ENCODE measurements at regions not wholly inside any gene's neighbourhood (a gene's known extent, or its start where the extent isn't known, plus 50 kb on each side); places are given as distances from the start of the nearest gene placed in this dataset.

DNA sequence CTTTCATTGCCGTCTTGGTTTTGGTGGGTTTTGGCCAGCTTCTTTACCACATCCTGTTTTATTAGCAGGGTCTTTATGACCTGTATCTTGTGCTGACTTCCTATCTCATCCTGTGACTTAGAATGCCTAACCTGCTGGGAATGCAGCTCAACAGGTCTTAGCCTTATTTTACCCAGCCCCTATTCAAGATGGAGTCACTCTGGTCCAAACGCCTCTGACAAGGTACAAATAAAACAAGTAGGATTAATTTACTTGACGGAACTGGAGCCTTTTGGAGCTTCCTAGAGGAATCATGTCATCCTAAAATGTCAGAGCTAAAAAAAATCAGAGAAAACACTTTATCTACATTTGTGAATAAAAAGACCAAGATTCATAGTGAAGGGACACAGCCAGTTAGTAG is 66.2 kb upstream of the ATXN3L start (continued):
- TF ChIP-seq, protein P1, sequence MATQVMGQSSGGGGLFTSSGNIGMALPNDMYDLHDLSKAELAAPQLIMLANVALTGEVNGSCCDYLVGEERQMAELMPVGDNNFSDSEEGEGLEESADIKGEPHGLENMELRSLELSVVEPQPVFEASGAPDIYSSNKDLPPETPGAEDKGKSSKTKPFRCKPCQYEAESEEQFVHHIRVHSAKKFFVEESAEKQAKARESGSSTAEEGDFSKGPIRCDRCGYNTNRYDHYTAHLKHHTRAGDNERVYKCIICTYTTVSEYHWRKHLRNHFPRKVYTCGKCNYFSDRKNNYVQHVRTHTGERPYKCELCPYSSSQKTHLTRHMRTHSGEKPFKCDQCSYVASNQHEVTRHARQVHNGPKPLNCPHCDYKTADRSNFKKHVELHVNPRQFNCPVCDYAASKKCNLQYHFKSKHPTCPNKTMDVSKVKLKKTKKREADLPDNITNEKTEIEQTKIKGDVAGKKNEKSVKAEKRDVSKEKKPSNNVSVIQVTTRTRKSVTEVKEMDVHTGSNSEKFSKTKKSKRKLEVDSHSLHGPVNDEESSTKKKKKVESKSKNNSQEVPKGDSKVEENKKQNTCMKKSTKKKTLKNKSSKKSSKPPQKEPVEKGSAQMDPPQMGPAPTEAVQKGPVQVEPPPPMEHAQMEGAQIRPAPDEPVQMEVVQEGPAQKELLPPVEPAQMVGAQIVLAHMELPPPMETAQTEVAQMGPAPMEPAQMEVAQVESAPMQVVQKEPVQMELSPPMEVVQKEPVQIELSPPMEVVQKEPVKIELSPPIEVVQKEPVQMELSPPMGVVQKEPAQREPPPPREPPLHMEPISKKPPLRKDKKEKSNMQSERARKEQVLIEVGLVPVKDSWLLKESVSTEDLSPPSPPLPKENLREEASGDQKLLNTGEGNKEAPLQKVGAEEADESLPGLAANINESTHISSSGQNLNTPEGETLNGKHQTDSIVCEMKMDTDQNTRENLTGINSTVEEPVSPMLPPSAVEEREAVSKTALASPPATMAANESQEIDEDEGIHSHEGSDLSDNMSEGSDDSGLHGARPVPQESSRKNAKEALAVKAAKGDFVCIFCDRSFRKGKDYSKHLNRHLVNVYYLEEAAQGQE (IDR thresholded peaks at IDR 0.05; ENCODE audit: low read depth) = no peak
- TF ChIP-seq POLR2A (IDR thresholded peaks at IDR 0.05; ENCODE audit: borderline replicate concordance, extremely low read depth, insufficient read depth, insufficient read length) = no peak
- TF ChIP-seq, protein P2, sequence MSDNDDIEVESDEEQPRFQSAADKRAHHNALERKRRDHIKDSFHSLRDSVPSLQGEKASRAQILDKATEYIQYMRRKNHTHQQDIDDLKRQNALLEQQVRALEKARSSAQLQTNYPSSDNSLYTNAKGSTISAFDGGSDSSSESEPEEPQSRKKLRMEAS (IDR thresholded peaks at IDR 0.05) = no peak

DNA sequence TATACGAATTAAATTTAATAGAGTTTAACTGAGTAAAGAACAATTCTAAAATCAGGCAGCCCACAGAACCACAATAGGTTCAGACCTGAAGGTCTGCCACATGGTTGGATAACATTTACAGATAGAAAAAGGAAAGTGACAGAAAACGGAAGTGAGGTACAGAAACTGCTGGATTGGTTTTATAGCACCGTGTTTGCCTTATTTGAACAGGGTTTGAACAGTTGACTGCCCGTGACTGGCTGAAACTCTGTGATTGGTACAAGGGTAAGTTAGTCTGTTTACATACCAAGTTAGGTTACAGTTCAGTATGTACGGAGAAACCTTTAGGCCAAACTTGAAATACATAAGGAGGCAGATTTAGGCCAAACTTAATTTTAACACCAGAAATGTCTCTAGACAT is 64.1 kb upstream of the ATXN3L start:
- intact Hi-C loops (cut with micrococcal nuclease) = no loop called here
- peaks cover 0 to 6% of the 10 kb centered on the region in 2 experiments; a peak in 1 of 4 replicates for H3K4me1 ChIP-seq (ENCODE audit: control insufficient read depth in 1 of 2, insufficient read depth in 2 of 2, low read length in 2 of 2)
- H2AFZ ChIP-seq (ENCODE audit: low read depth, low read length, poor library complexity, severe bottlenecking) = no peak overlapping the region
- ChIA-PET RAD21 (ENCODE audit: low non-redundant PET in 1 of 2, low total read pairs in 2 of 2, uncharacterized antibody in 2 of 2, unreplicated experiment in 2 of 2) (no interaction called here), CTCF (no interaction called here), POLR2A (no interaction called here)
- BruUV-seq (replicated peaks) = no TSS peak
- no peaks in the 10 kb centered on the region for H3K36me3 ChIP-seq (ENCODE audit: control insufficient read depth in 1 of 2, insufficient read depth in 2 of 2, low read length in 2 of 2)
- H3K79me2 ChIP-seq (ENCODE audit: insufficient read depth, low read length) = no peaks in the 10 kb centered on the region
- DNase-seq (ENCODE audit: low read depth, low spot score) = no peak
- no peaks in the 10 kb centered on the region for H3K27me3 ChIP-seq (ENCODE audit: insufficient read depth, low read length)
- TF ChIP-seq CBX3 (IDR thresholded peaks at IDR 0.05; ENCODE audit: low read depth) (no peak), TCF7L2 (IDR thresholded peaks at IDR 0.05; ENCODE audit: borderline replicate concordance, extremely low read depth, insufficient read depth, insufficient read length) (no peak), POLR2AphosphoS5 (IDR thresholded peaks at IDR 0.05; ENCODE audit: low read depth, low read length) (no peak), FOSL1 (IDR thresholded peaks at IDR 0.05; ENCODE audit: low read depth) (no peak), ELF1 (IDR thresholded peaks at IDR 0.05; ENCODE audit: borderline replicate concordance, low read depth) (no peak), SP1 (IDR thresholded peaks at IDR 0.05; ENCODE audit: low read depth) (no peak), POLR2A (IDR thresholded peaks at IDR 0.05; ENCODE audit: borderline replicate concordance, extremely low read depth, insufficient read depth, insufficient read length) (no peak), ZFX (IDR thresholded peaks at IDR 0.05) (no peak), SRF (IDR thresholded peaks at IDR 0.05; ENCODE audit: low read depth) (no peak), EZH2 (IDR thresholded peaks at IDR 0.05) (no peak), ZNF274 (IDR thresholded peaks at IDR 0.05; ENCODE audit: low read depth, low read length) (no peak), JUND (IDR thresholded peaks at IDR 0.05) (no peak), CEBPB (IDR thresholded peaks at IDR 0.05; ENCODE audit: low read depth) (no peak), RAD21 (IDR thresholded peaks at IDR 0.05; ENCODE audit: low read depth) (no peak)
- TF ChIP-seq, protein P3, sequence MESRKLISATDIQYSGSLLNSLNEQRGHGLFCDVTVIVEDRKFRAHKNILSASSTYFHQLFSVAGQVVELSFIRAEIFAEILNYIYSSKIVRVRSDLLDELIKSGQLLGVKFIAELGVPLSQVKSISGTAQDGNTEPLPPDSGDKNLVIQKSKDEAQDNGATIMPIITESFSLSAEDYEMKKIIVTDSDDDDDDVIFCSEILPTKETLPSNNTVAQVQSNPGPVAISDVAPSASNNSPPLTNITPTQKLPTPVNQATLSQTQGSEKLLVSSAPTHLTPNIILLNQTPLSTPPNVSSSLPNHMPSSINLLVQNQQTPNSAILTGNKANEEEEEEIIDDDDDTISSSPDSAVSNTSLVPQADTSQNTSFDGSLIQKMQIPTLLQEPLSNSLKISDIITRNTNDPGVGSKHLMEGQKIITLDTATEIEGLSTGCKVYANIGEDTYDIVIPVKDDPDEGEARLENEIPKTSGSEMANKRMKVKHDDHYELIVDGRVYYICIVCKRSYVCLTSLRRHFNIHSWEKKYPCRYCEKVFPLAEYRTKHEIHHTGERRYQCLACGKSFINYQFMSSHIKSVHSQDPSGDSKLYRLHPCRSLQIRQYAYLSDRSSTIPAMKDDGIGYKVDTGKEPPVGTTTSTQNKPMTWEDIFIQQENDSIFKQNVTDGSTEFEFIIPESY (IDR thresholded peaks at IDR 0.05; ENCODE audit: extremely low read depth, insufficient replicate concordance, low read length) = no peak
- TF ChIP-seq, protein P2 (IDR thresholded peaks at IDR 0.05) = no peak
- ATAC-seq = no peak
- no peaks in the 10 kb centered on the region for H4K20me1 ChIP-seq (ENCODE audit: insufficient read depth)
- no peaks in the 10 kb centered on the region for H3K9me2 ChIP-seq (ENCODE audit: insufficient read depth)
- H3K4me2 ChIP-seq (ENCODE audit: low read length) = no peak overlapping the region
- no peaks in the 10 kb centered on the region for H3K9me3 ChIP-seq (ENCODE audit: control insufficient read depth in 1 of 2, insufficient read depth in 1 of 2, low read depth in 1 of 2, low read length in 2 of 2)
- H3K27ac ChIP-seq (ENCODE audit: low read depth, low read length) = no peak overlapping the region
- no peak overlapping the region for H3K4me3 ChIP-seq (replicated peaks in 1 of 2; ENCODE audit: low read depth in 1 of 2, low read length in 2 of 2)
- no peak overlapping the region for H3K9ac ChIP-seq (ENCODE audit: low read length)
